GM18858 (cell line): ENCODE measurements at regions not wholly inside any gene's neighbourhood (a gene's known extent, or its start where the extent isn't known, plus 50 kb on each side); places are given as distances from the start of the nearest gene placed in this dataset.
"Not testable (repeated sequence)": the region's sequence is repeated elsewhere in the genome, so short reads cannot be mapped to it uniquely, and the experiment has no call there.

ENCODE experiments used
- ATAC-seq: cut with Tn5 transposase; IDR thresholded peaks from one replicate; pipeline ENCODE4 v1.9.1; 2021; ENCODE audit not compliant: unreplicated experiment

DNA sequence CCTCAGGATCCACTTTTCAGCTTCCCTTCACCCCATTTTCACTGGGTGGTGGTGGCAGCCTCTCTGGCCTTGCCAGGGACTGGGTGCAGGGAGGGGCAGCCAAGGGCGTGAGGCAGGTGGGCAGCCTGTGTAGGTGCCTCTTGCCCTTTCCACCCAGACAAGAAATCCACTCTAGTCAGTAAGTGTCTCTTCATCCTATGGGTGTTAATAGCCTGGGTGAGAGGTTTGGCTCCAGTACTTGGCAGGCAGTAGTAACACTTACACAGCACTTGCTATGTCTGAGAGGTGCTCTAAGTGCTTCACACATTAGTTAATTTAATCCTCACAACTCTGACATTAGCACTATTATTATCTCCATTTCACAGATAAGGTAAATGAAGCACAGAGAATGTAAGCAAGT lies 171.9 kb downstream of the EMP1 start:
- ATAC-seq, result no peak

DNA sequence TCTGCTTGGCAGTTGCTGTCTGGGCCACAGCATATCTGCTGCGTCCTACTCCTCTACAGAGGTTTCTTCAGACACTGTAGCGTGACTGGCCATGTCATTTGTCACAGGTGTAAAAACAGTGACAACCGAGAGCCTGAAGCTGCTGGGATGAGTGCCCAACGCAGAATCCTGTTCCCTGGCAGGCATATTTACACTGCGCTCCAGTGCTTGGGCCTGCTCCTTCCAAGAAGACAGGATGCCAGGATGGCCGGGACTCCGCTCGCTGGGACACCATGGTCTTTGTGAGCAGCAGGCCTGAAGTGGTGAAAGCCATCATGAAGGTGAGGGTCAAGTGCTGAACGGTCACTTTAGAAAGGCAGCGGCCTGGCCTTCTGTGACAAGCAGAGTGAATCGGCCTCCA lies 171.4 kb downstream of the EMP1 start:
- no peak for ATAC-seq

DNA sequence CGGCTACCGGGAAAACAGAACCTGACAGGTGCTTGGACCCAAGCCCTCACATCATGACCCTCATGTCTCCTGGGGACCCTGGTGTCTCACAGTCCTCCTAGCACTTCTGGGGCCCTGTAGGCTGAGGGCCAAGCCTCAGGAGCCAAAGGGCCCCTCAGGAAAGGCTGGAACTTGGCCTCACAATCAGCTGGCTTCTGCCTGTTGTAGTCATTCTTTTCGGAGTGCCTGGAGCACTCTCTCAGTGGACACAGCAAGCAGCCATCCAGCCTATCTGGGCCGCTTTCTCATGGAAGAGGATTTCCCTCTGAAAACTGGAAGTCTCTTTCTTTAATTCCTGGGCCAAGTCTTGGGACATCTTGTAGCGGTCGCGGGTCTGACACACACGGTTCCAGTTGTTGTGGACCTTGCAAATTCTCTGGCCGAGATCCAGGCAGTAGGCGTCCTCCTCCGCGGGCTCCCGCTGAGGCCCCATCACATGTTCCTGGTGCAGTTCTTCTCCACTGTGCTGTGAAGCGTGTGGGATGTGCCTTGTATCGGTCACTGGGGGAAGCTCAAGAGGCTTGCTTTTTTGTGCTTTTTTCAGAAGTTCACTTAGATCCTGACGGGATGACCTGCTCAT lies 169.3 kb downstream of the EMP1 start:
- ATAC-seq, result no peak

DNA sequence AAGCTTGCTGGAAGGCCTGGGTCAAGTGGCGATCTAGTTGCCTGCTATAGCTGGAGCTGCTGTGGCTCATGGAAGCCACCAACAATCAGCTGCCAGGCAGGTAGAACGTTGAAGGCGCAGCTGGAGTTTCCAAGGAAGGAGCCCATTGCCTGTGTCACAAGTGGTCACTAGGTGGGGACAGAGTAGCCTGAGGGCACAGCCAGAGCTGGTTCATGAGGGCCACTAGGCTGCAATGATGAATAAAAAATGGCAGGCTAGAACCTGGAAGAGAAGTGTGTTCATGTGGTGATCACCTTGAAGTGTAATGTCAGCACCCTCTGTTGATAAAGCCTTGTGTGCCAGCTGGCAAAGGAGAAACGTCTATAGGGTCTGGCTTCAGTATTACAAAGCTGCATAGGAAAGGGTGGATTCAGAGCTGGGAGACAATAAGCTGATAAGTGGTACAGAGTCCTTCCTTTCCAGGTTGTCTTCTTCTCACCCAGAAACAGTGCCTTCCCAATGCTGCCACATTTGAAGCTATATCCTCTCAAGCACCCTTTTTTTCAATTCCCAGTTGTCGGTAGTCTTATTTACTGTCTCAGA lies 165.8 kb downstream of the EMP1 start:
- no peak for ATAC-seq

DNA sequence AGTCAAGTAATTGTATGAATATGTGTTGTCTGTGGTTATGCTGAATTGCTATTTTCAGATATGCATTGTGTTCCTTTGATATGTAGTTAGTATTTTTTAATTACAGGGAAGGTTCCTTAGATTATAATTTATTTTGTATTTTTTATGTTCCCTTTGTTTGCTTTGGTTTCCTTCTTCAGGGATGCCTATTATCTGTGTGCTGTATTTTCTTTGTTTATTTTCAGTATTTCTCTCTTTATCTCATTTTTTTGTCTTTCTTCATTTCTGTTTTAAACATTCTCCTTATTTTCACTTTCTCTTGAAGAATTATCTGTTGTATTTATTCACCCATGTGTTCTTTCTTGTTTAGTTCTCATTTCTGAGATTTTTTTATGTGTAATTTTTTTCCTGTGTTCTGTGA lies 163.1 kb downstream of the EMP1 start:
- no peak for ATAC-seq

DNA sequence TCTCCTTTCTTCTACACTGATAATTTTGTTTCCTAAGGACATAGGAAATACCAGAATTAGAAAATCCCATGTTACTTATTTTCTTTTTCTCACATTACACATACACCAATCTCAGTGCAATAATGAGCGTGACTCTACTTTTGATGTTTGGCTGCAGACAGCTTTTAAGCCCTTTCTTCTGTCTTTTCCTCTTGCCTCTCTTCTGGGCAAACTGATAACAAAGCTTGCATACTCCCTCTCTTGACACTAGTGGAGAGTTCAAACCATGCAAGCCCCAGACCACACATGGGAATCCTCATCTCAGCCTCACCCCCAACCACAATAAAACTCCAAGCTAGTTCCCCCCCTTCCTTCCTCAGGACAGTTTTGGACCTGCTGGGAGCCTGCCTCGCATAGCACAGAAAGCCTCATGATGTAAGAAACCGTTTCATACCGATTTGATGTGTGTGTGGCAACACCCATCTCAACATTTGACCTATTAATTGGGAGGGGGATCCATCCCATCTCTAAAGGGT lies 161.9 kb downstream of the EMP1 start:
- ATAC-seq, result no peak

DNA sequence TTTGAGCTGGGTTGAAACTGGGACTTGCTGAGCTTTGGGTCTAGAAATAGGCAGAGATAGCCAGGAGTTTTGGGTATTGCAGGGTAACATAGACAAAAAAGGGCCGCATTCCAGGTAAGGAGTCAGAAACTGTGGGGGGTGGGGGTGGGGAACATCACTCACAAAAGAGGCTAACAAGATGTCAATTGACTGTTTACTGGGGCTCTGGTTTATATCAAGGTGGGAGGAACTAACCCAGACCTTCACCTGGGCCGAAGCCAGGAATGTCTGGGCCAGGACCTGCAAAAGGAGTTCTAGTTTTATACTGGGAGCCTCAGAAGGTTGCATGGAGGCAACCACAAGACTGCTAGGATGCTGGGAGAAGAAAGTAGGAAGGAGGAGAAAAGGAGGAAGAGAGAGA lies 154.4 kb downstream of the EMP1 start:
- ATAC-seq, result no peak

DNA sequence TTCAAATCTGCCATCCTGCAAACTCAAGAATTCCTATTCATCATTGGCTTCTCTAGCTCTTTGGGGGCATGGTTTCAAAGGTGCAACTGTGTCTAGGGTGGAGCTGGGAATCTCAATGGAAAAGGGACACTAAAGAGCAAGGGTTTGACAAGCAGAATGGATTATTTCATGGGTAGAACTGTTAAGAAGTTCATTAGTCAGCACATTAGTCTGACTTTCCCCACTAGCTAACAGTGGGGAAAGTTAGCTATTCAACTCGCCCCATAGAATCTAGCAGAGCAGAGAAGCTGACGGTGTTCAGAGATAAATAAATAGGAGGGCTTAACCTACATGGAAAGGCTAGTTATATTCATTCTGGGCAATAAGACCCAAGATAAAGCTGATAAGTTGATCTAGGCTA lies 153.9 kb downstream of the EMP1 start:
- ATAC-seq, result no peak

DNA sequence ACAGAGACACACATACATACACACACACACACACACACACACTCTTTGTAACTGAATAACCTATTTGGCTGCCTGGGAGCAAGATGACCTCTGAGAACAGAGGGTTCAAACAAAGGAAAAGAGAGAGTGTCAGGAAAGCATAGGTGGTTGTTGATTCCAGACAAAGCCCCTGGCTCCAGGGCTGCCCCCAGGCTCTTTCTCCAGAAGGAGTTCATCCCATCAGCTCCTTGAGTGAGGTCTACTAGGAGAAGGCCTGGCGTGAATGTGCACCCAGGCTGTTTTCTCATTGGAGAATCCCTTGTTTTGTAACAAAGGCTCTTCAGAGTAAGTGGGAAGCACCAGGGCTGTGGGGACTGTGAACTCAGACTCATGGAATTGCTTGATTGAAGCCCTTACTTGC lies 151.9 kb downstream of the EMP1 start:
- ATAC-seq, result no peak

DNA sequence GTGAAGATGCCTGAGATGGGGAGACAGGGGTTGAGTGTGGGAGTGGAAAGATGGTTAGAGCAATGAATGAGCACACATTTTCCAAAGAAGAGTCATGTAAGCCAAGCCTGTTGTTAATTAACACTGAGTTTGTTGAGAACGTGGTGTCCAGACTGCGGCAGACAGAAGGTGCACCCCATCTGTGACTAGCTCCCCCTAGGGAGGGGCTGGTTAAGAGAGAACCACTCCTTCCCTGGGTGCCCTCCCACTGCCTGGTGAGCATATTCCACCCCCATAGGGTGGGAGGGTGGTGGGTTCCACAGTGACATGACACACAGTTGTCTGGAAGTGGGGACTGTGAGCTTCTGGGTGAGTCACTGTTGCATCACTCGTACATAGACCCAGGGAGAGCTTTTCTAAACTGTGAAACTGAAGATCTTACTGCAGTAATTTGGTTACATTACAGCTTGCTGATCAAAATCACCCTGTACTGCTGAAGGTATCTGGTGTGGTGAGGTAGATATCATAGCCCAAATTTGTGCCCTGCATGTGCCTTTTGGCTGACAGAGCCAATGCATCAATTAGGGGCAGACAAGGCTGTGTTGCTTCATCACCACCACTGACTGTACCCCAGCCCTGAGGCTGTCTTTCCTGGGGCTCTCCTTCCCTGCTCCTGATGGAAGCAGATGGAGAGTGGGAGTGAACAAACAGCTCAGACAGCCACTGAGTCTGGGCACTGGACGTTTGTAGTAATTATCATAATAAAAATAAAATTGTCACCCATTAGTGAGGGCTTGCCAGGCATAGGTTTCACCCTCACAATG lies 150.9 kb downstream of the EMP1 start:
- ATAC-seq, result no peak

DNA sequence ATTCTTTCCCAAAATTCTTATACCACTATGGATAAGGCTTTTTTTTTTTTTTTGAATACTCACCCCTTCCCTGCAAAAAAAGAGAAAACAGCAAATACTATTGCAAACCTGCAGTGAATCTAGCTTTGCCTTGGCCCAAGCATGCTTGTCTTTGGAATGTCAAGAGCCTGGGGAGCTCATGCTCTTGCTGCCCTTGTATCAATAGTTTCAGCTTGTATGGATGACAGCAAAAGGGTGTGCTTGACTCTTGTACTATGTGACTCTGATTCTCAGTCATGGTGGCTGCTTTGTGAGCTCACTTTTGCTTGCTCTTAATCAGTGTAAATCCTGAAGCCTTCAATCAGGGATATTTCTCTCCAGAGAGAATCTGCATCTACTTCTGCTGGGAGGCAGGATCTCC lies 149.2 kb downstream of the EMP1 start:
- no peak for ATAC-seq

DNA sequence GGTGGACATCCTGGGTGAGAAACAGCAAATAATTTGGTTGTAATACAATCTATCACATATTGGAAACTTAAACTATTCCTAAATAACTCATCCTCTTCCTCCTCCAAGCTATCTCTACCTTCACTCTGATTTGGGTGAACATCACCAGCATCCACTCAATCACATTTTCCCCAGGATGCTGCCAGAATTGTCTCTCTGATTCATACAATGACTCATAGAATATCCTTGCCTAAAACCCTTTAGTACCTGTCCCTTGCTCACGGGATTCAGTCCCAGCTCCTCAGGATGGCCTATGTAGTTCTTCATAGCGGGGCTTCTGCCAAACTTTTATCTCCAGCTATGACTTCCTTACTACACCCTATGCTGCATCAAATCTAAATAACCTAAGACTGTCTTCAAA lies 146.8 kb downstream of the EMP1 start:
- no peak for ATAC-seq

DNA sequence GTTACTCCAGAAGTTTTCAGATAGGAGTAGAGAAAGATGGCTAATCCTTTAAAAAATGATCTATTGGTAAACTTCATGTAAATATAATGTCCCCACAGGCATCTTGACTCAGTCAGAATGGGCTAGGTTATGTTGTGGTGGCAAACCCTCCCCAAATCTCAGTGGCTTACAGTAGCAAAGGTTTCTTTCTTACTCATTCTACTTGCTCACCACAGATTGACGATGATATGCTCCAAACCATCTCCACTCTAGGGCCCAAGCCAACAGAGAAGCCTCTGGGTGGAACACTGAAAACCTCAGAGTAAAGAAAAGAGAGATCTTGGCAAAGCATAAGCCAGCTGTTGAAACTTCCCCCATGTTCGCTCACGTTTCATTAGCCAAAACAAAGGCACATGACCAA lies 146.4 kb downstream of the EMP1 start:
- no peak for ATAC-seq

DNA sequence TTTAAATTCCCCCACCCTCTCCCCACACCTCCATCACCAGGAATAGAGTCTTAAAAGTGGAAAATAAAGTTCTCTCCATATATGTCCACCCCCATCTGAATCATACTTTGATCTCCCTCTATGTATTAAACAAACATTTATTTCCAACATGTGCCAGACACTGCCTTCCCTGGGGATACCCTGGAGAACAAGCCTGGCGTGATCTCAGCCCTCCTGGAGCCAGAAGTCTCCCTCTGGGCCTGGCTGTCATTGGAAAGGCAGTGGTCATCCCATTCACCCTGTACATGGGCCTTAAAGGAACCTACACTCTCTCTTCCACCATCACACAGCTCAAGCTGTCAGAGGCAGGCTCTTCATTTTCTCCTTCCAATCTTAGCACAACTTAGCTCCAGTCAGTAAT lies 143.6 kb downstream of the EMP1 start:
- ATAC-seq, result no peak

DNA sequence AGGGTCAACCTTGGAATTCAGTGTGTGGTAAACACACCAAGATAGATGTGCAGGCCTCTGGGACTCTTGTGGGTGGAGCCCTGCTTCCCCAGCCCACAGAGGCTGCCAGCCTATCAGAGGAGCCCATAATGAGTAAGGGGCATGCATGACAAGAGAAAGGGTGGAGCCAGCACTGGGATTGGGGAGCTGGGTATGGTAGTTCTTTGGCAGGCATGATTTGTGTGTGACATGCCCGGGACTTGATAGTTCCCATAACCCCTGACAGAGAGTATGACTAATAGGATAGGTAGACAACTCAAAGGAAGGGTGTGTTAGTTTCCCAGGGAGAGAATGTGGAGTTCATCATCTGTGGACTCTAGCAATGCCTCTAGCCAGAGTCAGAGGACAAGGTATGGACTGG lies 143.0 kb downstream of the EMP1 start:
- ATAC-seq, result no peak

DNA sequence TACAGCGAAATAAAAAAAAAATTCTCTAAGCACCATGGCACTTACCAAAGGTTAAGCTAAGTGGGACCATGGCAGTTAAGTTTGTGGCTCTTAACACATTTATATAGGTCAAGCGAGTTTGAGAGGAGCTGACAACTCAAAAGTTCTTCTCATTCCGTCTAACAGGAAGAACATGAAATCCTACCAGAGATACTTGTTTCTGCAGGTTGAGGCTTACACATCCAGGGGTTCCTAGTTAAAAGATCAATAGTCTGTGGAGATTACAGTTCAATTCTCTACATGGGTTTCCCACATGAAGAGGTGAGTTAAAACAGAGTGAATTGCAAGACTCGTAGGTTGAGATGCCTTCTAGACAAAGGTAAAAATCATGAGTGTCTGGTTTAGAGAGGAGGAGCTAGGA lies 142.6 kb downstream of the EMP1 start:
- no peak for ATAC-seq

DNA sequence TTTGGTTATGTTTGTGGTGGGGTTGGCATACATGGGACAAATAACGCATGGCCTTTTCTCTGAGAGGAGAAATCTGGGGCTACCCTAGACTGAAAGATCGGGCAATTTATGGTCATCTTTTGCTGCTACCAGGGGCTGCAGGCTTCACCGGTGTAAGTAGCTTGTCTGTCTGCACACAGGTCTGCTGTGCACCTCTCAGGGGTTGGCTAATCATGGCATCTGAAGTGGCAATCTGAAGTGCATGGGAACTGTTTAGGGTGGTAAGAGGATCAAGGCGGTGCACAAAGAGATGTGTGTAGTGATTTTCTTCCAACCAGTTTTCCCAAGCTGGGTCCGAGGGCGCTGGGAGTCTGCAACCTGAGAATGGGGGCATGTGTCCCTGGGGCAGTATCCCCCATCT lies 141.3 kb downstream of the EMP1 start:
- ATAC-seq, result no peak

DNA sequence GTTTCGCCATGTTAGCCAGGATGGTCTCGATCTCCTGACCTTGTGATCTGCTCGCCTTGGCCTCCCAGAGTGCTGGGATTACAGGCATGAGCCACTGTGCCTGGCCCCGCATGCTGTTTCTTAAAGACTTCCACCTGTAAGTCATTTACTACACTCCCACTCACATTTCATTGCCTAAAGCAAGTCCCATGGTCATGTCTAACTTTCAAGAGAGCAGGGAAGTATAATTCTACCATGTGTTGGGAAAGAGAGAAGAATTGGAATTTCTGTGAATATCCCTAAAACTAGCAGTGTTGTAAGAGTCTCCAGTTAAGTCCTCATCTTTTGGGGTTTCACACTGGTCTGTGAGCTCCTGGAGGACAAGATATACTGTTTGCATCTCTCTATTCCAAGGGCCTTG lies 139.7 kb downstream of the EMP1 start:
- ATAC-seq, result no peak

DNA sequence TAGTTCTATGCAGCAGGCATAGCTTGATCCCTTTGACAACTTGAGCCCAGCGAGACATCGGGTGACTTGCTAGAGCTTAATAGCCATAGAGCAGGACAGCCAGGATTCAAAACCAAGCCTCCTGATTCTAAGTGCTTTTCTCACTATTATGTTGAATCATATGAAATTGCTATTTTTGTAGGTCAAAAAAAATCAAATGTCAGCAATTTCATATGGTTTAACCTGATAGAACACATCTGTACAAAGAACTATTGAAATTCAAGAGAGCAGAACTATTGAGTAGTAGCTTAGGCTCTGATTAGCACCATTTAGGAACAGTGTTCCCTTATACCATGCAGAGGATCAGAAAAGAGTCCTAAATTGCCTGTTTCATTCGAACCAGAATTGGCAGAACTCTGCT lies 132.0 kb downstream of the EMP1 start:
- ATAC-seq, result no peak

DNA sequence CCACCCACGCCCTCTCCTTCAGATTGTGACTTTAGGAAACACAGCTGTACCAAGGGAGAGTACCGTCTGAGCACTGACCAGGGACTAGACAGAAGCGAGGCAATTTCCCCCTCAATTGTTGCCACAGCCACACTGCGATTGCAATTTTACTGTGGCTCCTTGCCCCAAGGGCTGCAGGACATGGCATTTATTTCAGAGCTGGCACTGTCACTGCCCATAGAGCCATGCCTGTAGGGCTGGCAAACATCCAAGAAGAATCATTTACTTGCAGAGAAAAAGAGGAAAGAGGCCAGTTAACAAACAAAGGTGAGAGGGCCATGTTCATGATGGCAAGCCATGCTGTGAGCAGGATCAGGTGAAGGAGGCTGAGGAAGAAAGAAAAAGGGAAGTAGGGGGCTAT lies 129.6 kb downstream of the EMP1 start:
- no peak for ATAC-seq

DNA sequence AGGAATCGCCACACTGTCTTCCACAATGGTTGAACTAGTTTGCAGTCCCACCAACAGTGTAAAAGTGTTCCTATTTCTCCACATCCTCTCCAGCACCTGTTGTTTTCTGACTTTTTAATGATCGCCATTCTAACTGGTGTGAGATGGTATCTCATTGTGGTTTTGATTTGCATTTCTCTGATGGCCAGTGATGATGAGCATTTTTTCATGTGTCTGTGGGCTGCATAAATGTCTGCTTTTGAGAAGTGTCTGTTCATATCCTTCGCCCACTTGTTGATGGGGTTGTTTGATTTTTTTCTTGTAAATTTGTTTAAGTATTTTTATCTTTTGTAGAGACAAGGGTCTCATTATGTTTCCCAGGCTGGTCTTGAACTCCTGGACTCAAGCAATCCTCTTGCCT lies 128.5 kb downstream of the EMP1 start:
- not testable (repeated sequence) for ATAC-seq

DNA sequence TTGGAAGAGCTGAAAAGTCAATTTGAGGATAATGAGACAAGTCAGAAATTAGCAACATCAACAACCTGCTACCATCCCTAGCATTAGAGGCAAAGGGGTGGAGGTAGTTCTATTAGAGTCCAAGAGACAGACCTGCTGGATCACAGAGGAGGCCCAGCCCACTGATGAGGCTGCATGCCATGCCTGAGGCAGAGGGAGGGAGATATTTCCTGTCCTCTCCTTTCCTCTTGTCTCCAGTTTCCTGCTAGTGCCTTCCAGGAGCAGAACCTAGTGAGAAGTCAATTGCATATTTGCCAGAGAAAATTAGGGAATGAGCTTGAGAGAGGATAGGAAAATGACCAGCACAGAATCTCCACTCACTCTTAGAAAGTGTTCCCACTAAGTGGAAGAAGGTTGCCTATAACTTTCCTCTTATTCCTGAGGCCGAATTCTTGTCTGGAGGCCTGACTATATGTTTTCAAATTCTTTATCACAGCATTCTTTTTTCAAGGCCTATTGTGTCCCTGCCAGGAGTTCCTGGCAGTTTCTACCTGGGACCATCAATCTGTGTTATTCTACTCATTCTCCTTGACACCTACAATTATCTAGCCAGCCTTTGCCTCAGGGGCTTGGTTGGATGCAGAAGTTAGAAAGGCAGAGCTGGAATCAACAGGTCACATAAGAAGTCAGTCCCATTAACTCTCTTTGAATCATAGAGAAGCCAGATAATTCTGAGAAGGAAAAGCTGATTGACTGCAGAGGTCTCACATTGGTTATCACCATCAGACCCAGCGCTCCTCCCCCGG lies 121.9 kb downstream of the EMP1 start:
- ATAC-seq, result no peak
